ENCODE measurements at regions not wholly inside any gene's neighbourhood (a gene's known extent, or its start where the extent isn't known, plus 50 kb on each side); places are given as distances from the start of the nearest gene placed in this dataset.

DNA sequence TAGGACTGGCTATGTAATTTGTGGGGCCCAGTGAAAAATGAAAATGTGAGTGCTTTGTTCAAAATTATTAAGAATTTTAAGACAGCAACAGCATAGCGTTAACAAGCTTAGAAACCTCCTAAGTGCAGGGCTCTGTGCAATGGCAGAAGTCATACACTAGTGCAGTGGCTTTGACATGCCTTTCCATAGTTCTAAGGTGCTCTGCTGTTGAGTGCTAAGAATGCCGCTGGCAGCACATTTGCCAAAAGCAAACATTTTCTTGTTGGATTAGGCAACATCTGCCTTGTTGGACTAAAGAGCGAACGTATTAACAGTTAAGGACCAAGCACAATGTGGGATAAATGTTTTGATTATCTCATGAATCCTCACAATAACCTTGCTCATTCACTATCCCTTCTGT lies 244.9 kb upstream of the PDE3A start:
- TF ChIP-seq, protein P1, sequence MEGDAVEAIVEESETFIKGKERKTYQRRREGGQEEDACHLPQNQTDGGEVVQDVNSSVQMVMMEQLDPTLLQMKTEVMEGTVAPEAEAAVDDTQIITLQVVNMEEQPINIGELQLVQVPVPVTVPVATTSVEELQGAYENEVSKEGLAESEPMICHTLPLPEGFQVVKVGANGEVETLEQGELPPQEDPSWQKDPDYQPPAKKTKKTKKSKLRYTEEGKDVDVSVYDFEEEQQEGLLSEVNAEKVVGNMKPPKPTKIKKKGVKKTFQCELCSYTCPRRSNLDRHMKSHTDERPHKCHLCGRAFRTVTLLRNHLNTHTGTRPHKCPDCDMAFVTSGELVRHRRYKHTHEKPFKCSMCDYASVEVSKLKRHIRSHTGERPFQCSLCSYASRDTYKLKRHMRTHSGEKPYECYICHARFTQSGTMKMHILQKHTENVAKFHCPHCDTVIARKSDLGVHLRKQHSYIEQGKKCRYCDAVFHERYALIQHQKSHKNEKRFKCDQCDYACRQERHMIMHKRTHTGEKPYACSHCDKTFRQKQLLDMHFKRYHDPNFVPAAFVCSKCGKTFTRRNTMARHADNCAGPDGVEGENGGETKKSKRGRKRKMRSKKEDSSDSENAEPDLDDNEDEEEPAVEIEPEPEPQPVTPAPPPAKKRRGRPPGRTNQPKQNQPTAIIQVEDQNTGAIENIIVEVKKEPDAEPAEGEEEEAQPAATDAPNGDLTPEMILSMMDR (IDR thresholded peaks at IDR 0.05; ENCODE audit: low read depth, low read length) = no peak
- no peak for DNase-seq (ENCODE audit: low read depth in 1 of 2, low spot score in 1 of 2)
- H3K4me3 ChIP-seq = no peak overlapping the region
- no peaks in the 10 kb centered on the region for H3K9me3 ChIP-seq (ENCODE audit: low read depth)
- H3K27ac ChIP-seq = no peak overlapping the region
- H3K27me3 ChIP-seq = no peaks in the 10 kb centered on the region
- no peaks in the 10 kb centered on the region for H3K4me1 ChIP-seq (ENCODE audit: low read depth)
- H3K36me3 ChIP-seq = no peaks in the 10 kb centered on the region

GRCh38 chr12:20125276-20125798 lies 243.0 kb upstream of the PDE3A start:
- DNase-seq (ENCODE audit: low read depth in 1 of 2, low spot score in 1 of 2) = peak in 1 of 2 donors; percentile 77
- H3K4me3 ChIP-seq = no peak overlapping the region
- H3K4me1 ChIP-seq (ENCODE audit: low read depth) = no peaks in the 10 kb centered on the region
- TF ChIP-seq, protein P1 (IDR thresholded peaks at IDR 0.05; ENCODE audit: low read depth, low read length) = no peak
- H3K36me3 ChIP-seq = no peaks in the 10 kb centered on the region
- H3K27ac ChIP-seq = no peak overlapping the region
- no peaks in the 10 kb centered on the region for H3K27me3 ChIP-seq
- no peaks in the 10 kb centered on the region for H3K9me3 ChIP-seq (ENCODE audit: low read depth)

GRCh38 chr12:20126601-20127000 lies 241.7 kb upstream of the PDE3A start:
- H3K9me3 ChIP-seq (ENCODE audit: low read depth) = no peaks in the 10 kb centered on the region
- H3K36me3 ChIP-seq = no peaks in the 10 kb centered on the region
- H3K27ac ChIP-seq = no peak overlapping the region
- TF ChIP-seq, protein P1 (IDR thresholded peaks at IDR 0.05; ENCODE audit: low read depth, low read length) = no peak
- DNase-seq (ENCODE audit: low read depth in 1 of 2, low spot score in 1 of 2) = no peak
- H3K4me1 ChIP-seq (ENCODE audit: low read depth) = no peaks in the 10 kb centered on the region
- H3K4me3 ChIP-seq = no peak overlapping the region
- H3K27me3 ChIP-seq = no peaks in the 10 kb centered on the region

DNA sequence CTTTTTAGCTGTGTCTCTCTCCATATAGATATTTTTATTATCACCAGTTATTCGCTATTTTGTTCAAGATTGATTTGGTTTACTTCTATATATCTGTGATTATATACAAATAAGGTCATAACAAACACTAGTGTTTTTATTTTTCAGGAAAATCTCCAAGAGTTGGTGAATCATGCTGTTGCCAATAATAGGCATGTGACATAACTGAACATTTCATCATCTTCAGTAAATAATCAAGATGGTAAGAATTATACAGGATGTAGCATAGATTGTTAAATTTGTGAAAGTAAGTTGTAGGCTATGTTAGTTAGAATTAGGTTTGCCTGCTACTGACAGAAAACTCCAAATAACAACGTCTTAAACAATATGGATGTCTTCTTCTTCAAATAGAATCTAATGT lies 240.9 kb upstream of the PDE3A start:
- no peaks in the 10 kb centered on the region for H3K4me1 ChIP-seq (ENCODE audit: low read depth)
- H3K4me3 ChIP-seq = no peak overlapping the region
- TF ChIP-seq, protein P1 (IDR thresholded peaks at IDR 0.05; ENCODE audit: low read depth, low read length) = no peak

DNA sequence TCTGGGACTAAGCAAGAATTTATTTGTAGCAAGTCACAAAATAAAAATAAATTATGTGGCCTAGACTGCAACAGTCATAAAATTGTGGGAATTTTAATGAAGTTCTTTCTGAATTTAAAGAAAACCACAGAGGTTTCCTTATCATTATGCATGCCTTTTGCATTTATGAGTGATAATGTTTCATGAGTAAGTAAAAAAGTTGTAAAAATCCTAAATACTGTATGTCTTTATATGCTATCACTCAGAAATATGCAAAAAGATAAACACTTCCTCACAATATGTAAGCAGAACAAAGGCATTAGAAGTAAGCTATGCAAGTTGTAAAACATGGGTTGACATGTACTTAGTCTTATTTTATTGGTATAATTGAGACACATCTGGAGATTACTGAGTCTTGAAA lies 239.4 kb upstream of the PDE3A start:
- DNase-seq (ENCODE audit: low read depth in 1 of 2, low spot score in 1 of 2) = peak in 1 of 2 donors; percentile 43
- Histone ChIP-seq H3K27ac (no peak overlapping the region), H3K36me3 (no peaks in the 10 kb centered on the region), H3K9me3 (ENCODE audit: low read depth) (no peaks in the 10 kb centered on the region), H3K27me3 (no peaks in the 10 kb centered on the region), H3K4me3 (no peak overlapping the region), H3K4me1 (ENCODE audit: low read depth) (no peaks in the 10 kb centered on the region)
- TF ChIP-seq, protein P1 (IDR thresholded peaks at IDR 0.05; ENCODE audit: low read depth, low read length) = no peak

More for the DNA sequence above, 240.9 kb upstream of the PDE3A start:
- Histone ChIP-seq H3K27me3 (no peaks in the 10 kb centered on the region), H3K9me3 (ENCODE audit: low read depth) (no peaks in the 10 kb centered on the region), H3K36me3 (no peaks in the 10 kb centered on the region), H3K27ac (no peak overlapping the region)
- peak in 1 of 2 donors; percentile 27 for DNase-seq (ENCODE audit: low read depth in 1 of 2, low spot score in 1 of 2)

- TF ChIP-seq, protein P1 (IDR thresholded peaks at IDR 0.05; ENCODE audit: low read depth, low read length) = no peak
- no peaks in the 10 kb centered on the region for H3K4me1 ChIP-seq (ENCODE audit: low read depth)
- no peak overlapping the region for H3K4me3 ChIP-seq
- H3K27ac ChIP-seq = no peak overlapping the region
- H3K9me3 ChIP-seq (ENCODE audit: low read depth) = no peaks in the 10 kb centered on the region
- no peaks in the 10 kb centered on the region for H3K27me3 ChIP-seq
- no peaks in the 10 kb centered on the region for H3K36me3 ChIP-seq
- DNase-seq (ENCODE audit: low read depth in 1 of 2, low spot score in 1 of 2) = no peak
These were observed 235.5 kb upstream of the PDE3A start for GRCh38 chr12:20132818-20133217.

Measured in cardiac muscle cell (in vitro differentiated cells and primary cell).